HL-60 (cell line): ENCODE measurements at regions not wholly inside any gene's neighbourhood (a gene's known extent, or its start where the extent isn't known, plus 50 kb on each side); places are given as distances from the start of the nearest gene placed in this dataset.

Experiments
- DNase-seq, 2 experiments: peaks; one replicate each; pipeline ENCODE4 v3.0.0-alpha.2; 2010 to 2020; ENCODE audit warnings: low read depth in 1 of 2, low spot score in 1 of 2
- H3K27ac ChIP-seq: fragments of 250-450 bp; sonication (Bioruptor Pico); replicated peaks from 2 replicates; pipeline ENCODE4 v1.5.1; 2020; ENCODE audit warnings: mild to moderate bottlenecking, moderate library complexity
- H3K27me3 ChIP-seq: fragments of 250-450 bp; sonication (Bioruptor Pico); 2 replicates; pipeline ENCODE4 v1.5.1; 2021; ENCODE audit warnings: mild to moderate bottlenecking, moderate library complexity; ENCODE audit not compliant: insufficient read depth, poor library complexity, severe bottlenecking
- H3K4me3 ChIP-seq: replicated peaks from 2 replicates; pipeline ENCODE4 v1.5.1; 2011; ENCODE audit warnings: mild to moderate bottlenecking, control low read depth, low read length; ENCODE audit not compliant: insufficient read depth
- CTCF ChIP-seq: IDR thresholded peaks from one replicate; pipeline ENCODE4 v1.5.1; 2011; ENCODE audit warnings: low read length, control low read depth, inconsistent platforms; ENCODE audit not compliant: insufficient read depth
- GABPA ChIP-seq: IDR thresholded peaks from 2 replicates; pipeline ENCODE4 v1.6.1; 2012; ENCODE audit warnings: low read depth
- POLR2AphosphoS5 ChIP-seq: IDR thresholded peaks from 2 replicates; pipeline ENCODE4 v1.6.1; 2012; ENCODE audit warnings: low read depth
- SPI1 ChIP-seq: IDR thresholded peaks from 2 replicates; pipeline ENCODE4 v1.6.1; 2012; ENCODE audit warnings: low read depth, mild to moderate bottlenecking, borderline replicate concordance
- TF ChIP-seq, protein P1 (sequence below): IDR thresholded peaks from 2 replicates; pipeline ENCODE4 v1.6.1; 2012; ENCODE audit warnings: low read depth; ENCODE audit not compliant: insufficient replicate concordance

DNA sequence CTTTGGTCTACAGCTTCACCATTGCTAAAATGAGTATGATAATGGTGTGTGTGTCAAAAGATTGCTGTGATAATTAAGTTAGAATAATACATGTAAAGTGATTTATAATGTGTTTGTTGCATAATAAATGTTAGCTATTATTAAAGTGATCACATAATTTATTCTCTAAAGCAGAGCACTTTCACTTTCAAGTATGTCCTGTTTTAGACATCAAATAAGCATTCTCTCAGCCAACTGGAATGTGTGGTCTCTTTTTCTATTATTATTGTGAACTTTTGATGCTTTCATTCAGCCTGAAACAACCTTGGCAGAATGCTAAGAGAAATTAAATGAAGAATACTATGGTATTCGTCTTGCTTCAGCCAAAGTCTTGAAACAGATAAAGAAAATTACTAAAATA is 102.8 kb upstream of the COL11A1 start:
- no peak for DNase-seq
- TF ChIP-seq GABPA (no peak), POLR2AphosphoS5 (no peak), CTCF (no peak), SPI1 (no peak)
- TF ChIP-seq, protein P1, sequence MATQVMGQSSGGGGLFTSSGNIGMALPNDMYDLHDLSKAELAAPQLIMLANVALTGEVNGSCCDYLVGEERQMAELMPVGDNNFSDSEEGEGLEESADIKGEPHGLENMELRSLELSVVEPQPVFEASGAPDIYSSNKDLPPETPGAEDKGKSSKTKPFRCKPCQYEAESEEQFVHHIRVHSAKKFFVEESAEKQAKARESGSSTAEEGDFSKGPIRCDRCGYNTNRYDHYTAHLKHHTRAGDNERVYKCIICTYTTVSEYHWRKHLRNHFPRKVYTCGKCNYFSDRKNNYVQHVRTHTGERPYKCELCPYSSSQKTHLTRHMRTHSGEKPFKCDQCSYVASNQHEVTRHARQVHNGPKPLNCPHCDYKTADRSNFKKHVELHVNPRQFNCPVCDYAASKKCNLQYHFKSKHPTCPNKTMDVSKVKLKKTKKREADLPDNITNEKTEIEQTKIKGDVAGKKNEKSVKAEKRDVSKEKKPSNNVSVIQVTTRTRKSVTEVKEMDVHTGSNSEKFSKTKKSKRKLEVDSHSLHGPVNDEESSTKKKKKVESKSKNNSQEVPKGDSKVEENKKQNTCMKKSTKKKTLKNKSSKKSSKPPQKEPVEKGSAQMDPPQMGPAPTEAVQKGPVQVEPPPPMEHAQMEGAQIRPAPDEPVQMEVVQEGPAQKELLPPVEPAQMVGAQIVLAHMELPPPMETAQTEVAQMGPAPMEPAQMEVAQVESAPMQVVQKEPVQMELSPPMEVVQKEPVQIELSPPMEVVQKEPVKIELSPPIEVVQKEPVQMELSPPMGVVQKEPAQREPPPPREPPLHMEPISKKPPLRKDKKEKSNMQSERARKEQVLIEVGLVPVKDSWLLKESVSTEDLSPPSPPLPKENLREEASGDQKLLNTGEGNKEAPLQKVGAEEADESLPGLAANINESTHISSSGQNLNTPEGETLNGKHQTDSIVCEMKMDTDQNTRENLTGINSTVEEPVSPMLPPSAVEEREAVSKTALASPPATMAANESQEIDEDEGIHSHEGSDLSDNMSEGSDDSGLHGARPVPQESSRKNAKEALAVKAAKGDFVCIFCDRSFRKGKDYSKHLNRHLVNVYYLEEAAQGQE = no peak
- H3K4me3 ChIP-seq = no peak overlapping the region
- no peak overlapping the region for H3K27ac ChIP-seq
- H3K27me3 ChIP-seq = no peaks in the 10 kb centered on the region

DNA sequence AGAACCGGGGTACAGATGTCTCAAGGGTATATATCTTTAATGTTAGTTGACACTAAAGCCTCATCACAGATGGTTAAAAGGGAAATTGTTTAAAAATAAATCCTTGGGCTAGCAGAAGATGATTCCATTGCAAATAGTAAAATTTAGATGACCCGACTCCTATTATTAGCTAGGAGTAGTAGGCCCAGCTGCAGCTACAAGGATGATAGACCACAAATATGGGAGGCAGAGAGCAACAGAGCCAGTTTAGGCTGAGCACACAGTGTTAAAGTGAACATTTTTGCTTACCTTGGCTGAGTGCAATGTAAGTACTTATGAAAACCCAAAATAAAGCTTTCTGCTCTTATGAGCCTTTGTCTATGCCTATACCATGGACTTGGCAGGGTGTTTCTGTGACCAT is 100.5 kb upstream of the COL11A1 start:
- Histone ChIP-seq H3K27ac (no peak overlapping the region), H3K4me3 (no peak overlapping the region), H3K27me3 (no peaks in the 10 kb centered on the region)
- TF ChIP-seq CTCF (no peak), SPI1 (no peak), POLR2AphosphoS5 (no peak), GABPA (no peak)
- TF ChIP-seq, protein P1 = no peak
- no peak for DNase-seq

DNA sequence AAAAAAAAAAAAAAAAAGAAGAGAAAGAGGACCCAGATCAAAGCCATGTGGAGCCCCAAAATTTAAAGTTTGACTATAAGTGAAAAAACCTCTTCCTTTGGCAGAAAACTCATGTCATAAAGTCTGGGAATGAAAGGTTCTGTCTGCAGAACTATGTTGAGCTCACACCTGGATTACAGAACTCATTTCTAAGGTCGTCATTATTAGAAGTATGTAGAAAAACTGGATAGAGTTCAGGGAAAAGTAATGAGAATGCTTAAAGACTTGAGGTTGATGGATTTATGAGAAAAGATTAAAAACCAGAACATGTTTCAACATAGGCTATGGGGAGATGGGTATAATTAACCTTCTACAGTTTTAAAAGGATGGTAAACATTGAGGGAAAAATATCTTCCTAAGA is 90.7 kb upstream of the COL11A1 start:
- Histone ChIP-seq H3K27me3 (no peaks in the 10 kb centered on the region), H3K4me3 (no peak overlapping the region), H3K27ac (no peak overlapping the region)
- DNase-seq = no peak
- TF ChIP-seq, protein P1 = no peak
- TF ChIP-seq SPI1 (no peak), CTCF (no peak), GABPA (no peak), POLR2AphosphoS5 (no peak)
